Adrenal gland (tissue), 9 donors: ENCODE measurements at regions not wholly inside any gene's neighbourhood (a gene's known extent, or its start where the extent isn't known, plus 50 kb on each side); places are given as distances from the start of the nearest gene placed in this dataset.

Source experiments
- DNase-seq, 7 donors: peaks; one replicate each; pipeline ENCODE4 v3.0.0-alpha.2; 2019 to 2020
- H3K27ac ChIP-seq, 5 donors: fragments of 200-600 bp; sonication (generic) in 4 of 5; 1 replicate in 3 of 5; 2 replicates in 2 of 5; pipeline versions ENCODE4 v1.5.1 to v1.8.0; 2016 to 2020; ENCODE audit warnings: mild to moderate bottlenecking in 1 of 5
- H3K27me3 ChIP-seq: fragments of 200-600 bp; 2 replicates; pipeline ENCODE4 v1.8.0; 2021
- H3K36me3 ChIP-seq, 2 donors: fragments of 200-600 bp; replicated peaks in 1 of 2; 1 replicate in 1 of 2; 2 replicates in 1 of 2; pipeline versions ENCODE4 v1.5.1 to v1.8.0; 2018 to 2022
- H3K4me1 ChIP-seq, 2 donors: fragments of 200-600 bp; replicated peaks in 1 of 2; 1 replicate in 1 of 2; 2 replicates in 1 of 2; pipeline versions ENCODE4 v1.5.1 to v1.8.0; 2018 to 2021
- H3K4me3 ChIP-seq, 4 donors: fragments of 200-600 bp; sonication (generic) in 3 of 4; one replicate each; pipeline ENCODE4 v1.5.1; 2016 to 2018
- H3K9me3 ChIP-seq, 3 donors: fragments of 200-600 bp; sonication (generic) in 1 of 3; replicated peaks in 1 of 3; 1 replicate in 2 of 3; 2 replicates in 1 of 3; pipeline versions ENCODE4 v1.5.1 to v1.8.0; 2016 to 2021
- POLR2A ChIP-seq, 2 donors: fragments of 450-650 bp; IDR thresholded peaks; one replicate each; pipeline ENCODE4 v1.6.1; 2017; ENCODE audit warnings: antibody characterized with exemption in 2 of 2, mild to moderate bottlenecking in 2 of 2, moderate library complexity in 1 of 2
- WGBS, 4 donors: extraction: QIAGEN DNeasy Blood & Tissue Kit in 2 of 4; methylation state at CpG; one replicate each; pipeline versions ENCODE4 v1.1.5 to v1.1.7; 2013 to 2017; 5-methylcytosine and 5-hydroxymethylcytosine counted together
- intact Hi-C, 2 donors: fragments of 100-400 bp; cut with DNase I; formaldehyde crosslinking; loops; one replicate each; pipeline versions ENCODE4 v1.14.1 to v1.15.0; 2022 to 2023
- TF ChIP-seq, protein P1 (sequence below), 6 experiments: fragments of 450-650 bp in 4 of 6; fragments of 200-600 bp in 2 of 6; sonication (generic) in 1 of 6; IDR thresholded peaks; 1 replicate in 5 of 6; 2 replicates in 1 of 6; pipeline versions ENCODE4 v1.5.1 to v1.8.0; 2016 to 2021; ENCODE audit warnings: antibody characterized with exemption in 6 of 6, mild to moderate bottlenecking in 2 of 6, moderate library complexity in 1 of 6
- donor health status: healthy with polysubstance abuse.
- donor health status: Bipolar disorder and iron deficiency.
- donor health status: DM: yes; HTN: yes; CAD: no.
- donor health status: DM: no; HTN: no; CAD: no.
- donor health status: DM: no; HTN: no; CAD: no.

GRCh38 chr5:135203593-135204036 is 169.6 kb upstream of the PITX1 start:
- no peak for DNase-seq
- no peaks in the 10 kb centered on the region for H3K36me3 ChIP-seq
- TF ChIP-seq, protein P1, sequence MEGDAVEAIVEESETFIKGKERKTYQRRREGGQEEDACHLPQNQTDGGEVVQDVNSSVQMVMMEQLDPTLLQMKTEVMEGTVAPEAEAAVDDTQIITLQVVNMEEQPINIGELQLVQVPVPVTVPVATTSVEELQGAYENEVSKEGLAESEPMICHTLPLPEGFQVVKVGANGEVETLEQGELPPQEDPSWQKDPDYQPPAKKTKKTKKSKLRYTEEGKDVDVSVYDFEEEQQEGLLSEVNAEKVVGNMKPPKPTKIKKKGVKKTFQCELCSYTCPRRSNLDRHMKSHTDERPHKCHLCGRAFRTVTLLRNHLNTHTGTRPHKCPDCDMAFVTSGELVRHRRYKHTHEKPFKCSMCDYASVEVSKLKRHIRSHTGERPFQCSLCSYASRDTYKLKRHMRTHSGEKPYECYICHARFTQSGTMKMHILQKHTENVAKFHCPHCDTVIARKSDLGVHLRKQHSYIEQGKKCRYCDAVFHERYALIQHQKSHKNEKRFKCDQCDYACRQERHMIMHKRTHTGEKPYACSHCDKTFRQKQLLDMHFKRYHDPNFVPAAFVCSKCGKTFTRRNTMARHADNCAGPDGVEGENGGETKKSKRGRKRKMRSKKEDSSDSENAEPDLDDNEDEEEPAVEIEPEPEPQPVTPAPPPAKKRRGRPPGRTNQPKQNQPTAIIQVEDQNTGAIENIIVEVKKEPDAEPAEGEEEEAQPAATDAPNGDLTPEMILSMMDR (IDR thresholded peaks at IDR 0.05) = peak in 3 of 6 experiments; percentile 22 to 37 (median 29)
- TF ChIP-seq POLR2A (IDR thresholded peaks at IDR 0.05) = no peak
- H3K4me1 ChIP-seq = no peaks in the 10 kb centered on the region
- H3K4me3 ChIP-seq = no peak overlapping the region
- 71 to 78% (median 77%) methylated on average over 4 of the region's 4 CpGs for WGBS, 4 donors
- no peak overlapping the region for H3K27ac ChIP-seq
- H3K9me3 ChIP-seq = peaks cover 0 to 5% (median 0%) of the 10 kb centered on the region in 3 donors
- no peaks in the 10 kb centered on the region for H3K27me3 ChIP-seq
- intact Hi-C loops = no loop called here

DNA sequence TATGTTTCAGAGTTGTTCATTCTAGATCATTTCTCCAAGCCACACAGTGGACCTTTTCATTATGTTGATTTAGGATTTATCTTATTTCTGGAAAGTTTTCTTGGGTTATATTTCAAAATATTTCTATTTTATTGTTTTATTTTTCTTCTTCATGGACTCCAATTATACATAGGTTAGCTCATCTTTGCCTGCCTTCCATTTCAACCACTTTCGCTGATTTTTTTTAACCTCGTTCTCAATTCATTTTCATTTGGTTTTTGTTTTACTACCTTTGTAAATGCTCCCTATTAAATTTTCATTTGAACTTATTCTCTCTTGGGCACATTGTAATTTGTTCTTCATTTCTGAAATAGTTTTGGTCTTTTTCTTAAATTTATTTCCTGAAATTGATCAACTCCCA is 169.0 kb upstream of the PITX1 start:
- TF ChIP-seq, protein P1 (IDR thresholded peaks at IDR 0.05) = no peak
- no peak for TF ChIP-seq POLR2A (IDR thresholded peaks at IDR 0.05)
- intact Hi-C loops = no loop called here
- no peaks in the 10 kb centered on the region for H3K4me1 ChIP-seq
- H3K27me3 ChIP-seq = no peaks in the 10 kb centered on the region
- no peaks in the 10 kb centered on the region for H3K36me3 ChIP-seq
- peaks cover 0 to 5% (median 0%) of the 10 kb centered on the region in 3 donors for H3K9me3 ChIP-seq
- H3K4me3 ChIP-seq = no peak overlapping the region
- no peak for DNase-seq
- 90 to 97% (median 92%) methylated on average over 2 of the region's 2 CpGs for WGBS, 4 donors
- no peak overlapping the region for H3K27ac ChIP-seq

DNA sequence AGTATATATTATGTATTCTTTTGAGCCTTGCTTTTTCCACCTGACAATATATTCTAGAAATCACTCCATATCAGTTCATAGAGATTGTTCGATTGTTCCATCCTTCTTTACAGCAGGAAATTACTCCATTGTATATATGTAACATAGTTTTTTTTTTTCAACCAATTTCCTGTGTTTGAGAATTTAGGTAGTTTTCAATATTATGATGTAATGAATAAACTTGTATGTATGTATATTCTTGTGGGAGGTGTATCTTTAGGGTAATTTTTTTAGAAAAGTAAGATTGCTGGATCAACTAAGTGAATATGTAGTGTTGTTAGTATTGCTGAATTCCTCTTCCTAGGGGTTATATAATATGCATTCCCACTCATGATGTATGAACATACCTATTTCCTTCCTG is 165.9 kb upstream of the PITX1 start:
- DNase-seq = no peak
- H3K4me1 ChIP-seq = no peaks in the 10 kb centered on the region
- no peak overlapping the region for H3K27ac ChIP-seq
- no peak overlapping the region for H3K4me3 ChIP-seq
- H3K36me3 ChIP-seq = no peaks in the 10 kb centered on the region
- intact Hi-C loops = loop anchor here in 1 of 2 donors (10.0 kb wide), 1 partner anchor 125 kb away; no protein-coding TSS in a partner anchor
- H3K9me3 ChIP-seq = peaks cover 0 to 5% (median 0%) of the 10 kb centered on the region in 3 donors
- 65 to 81% (median 81%) methylated on average over 1 of the region's 1 CpG for WGBS, 4 donors
- no peaks in the 10 kb centered on the region for H3K27me3 ChIP-seq
- TF ChIP-seq, protein P1 (IDR thresholded peaks at IDR 0.05) = no peak
- no peak for TF ChIP-seq POLR2A (IDR thresholded peaks at IDR 0.05)

DNA sequence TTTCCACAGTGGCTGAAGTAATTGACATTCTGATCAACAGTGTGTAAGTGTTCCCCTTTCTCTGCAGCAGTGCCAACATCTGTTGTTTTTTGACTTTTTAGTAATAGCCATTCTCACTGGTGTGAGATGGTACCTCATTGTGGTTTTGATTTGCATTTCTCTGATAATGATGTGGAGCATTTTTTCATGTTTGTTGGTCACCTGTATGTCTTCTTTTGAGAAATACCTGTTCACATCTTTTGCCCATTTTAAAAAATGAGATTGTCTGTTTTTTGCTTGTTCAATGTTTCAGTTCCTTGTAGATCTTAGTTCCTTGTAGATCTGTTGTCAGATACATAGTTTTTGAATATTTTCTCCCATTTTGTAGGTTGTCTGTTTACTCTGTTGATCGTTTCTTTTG is 162.5 kb upstream of the PITX1 start:
- H3K4me3 ChIP-seq = no peak overlapping the region
- no peaks in the 10 kb centered on the region for H3K36me3 ChIP-seq
- intact Hi-C loops = loop anchor here in 1 of 2 donors (10.0 kb wide), 1 partner anchor 128 kb away; no protein-coding TSS in a partner anchor
- H3K9me3 ChIP-seq = no peaks in the 10 kb centered on the region
- TF ChIP-seq, protein P1 (IDR thresholded peaks at IDR 0.05) = no peak
- no peak for TF ChIP-seq POLR2A (IDR thresholded peaks at IDR 0.05)
- no peaks in the 10 kb centered on the region for H3K4me1 ChIP-seq
- no peaks in the 10 kb centered on the region for H3K27me3 ChIP-seq
- 38 to 79% (median 74%) methylated on average over 1 of the region's 1 CpG for WGBS, 4 donors
- no peak for DNase-seq
- no peak overlapping the region for H3K27ac ChIP-seq
